Gastroesophageal sphincter (tissue), 3 donors: ENCODE measurements at regions not wholly inside any gene's neighbourhood (a gene's known extent, or its start where the extent isn't known, plus 50 kb on each side); places are given as distances from the start of the nearest gene placed in this dataset.

ENCODE experiments used
- EP300 ChIP-seq: sonication (generic); formaldehyde crosslinking; IDR thresholded peaks from one replicate; pipeline ENCODE4 v1.6.1; 2017; ENCODE audit warnings: antibody characterized with exemption, mild to moderate bottlenecking
- POLR2A ChIP-seq, 2 donors: fragments of 450-650 bp; IDR thresholded peaks; one replicate each; pipeline ENCODE4 v1.6.1; 2017; ENCODE audit warnings: antibody characterized with exemption in 2 of 2, mild to moderate bottlenecking in 2 of 2, moderate library complexity in 1 of 2
- TF ChIP-seq, protein P1 (sequence below), 4 experiments: fragments of 200-600 bp in 2 of 4; fragments of 450-650 bp in 2 of 4; sonication (generic) in 1 of 4; IDR thresholded peaks; one replicate each; pipeline ENCODE4 v1.5.1; 2017 to 2019; ENCODE audit warnings: antibody characterized with exemption in 4 of 4, mild to moderate bottlenecking in 2 of 4, moderate library complexity in 2 of 4

DNA sequence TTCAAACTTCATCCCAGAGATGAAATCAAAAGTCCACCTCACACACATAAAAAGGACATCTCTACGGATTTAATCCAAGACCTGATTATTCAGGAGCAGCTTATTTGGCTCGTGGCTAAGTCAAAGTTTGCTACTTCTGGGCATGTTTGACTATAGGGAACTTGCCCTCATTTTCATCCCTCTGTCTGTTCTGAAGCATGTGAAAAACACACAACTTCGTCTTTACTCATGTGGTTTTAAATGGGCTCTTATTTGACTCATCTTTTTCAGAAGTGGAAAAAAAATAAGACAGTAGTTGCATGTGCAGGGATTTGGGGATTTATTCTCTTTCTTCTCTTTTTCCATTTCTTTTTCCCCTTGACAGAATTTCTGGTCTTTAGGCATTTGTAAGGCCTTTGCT, 295.9 kb downstream of the TFEC start:
- TF ChIP-seq POLR2A (IDR thresholded peaks at IDR 0.05) (no peak), EP300 (no peak)
- TF ChIP-seq, protein P1, sequence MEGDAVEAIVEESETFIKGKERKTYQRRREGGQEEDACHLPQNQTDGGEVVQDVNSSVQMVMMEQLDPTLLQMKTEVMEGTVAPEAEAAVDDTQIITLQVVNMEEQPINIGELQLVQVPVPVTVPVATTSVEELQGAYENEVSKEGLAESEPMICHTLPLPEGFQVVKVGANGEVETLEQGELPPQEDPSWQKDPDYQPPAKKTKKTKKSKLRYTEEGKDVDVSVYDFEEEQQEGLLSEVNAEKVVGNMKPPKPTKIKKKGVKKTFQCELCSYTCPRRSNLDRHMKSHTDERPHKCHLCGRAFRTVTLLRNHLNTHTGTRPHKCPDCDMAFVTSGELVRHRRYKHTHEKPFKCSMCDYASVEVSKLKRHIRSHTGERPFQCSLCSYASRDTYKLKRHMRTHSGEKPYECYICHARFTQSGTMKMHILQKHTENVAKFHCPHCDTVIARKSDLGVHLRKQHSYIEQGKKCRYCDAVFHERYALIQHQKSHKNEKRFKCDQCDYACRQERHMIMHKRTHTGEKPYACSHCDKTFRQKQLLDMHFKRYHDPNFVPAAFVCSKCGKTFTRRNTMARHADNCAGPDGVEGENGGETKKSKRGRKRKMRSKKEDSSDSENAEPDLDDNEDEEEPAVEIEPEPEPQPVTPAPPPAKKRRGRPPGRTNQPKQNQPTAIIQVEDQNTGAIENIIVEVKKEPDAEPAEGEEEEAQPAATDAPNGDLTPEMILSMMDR (IDR thresholded peaks at IDR 0.05): no peak
